ENCODE measurements at regions not wholly inside any gene's neighbourhood (a gene's known extent, or its start where the extent isn't known, plus 50 kb on each side); places are given as distances from the start of the nearest gene placed in this dataset.

GRCh38 chr3:176068750-176069149, 1128.5 kb downstream of the TBL1XR1 start:
- TF ChIP-seq CTCF (IDR thresholded peaks at IDR 0.05) (no peak), POLR2A (IDR thresholded peaks at IDR 0.05) (no peak)

Measured in thyroid gland (tissue), 4 donors.